WERI-Rb-1 (cell line): ENCODE measurements at regions not wholly inside any gene's neighbourhood (a gene's known extent, or its start where the extent isn't known, plus 50 kb on each side); places are given as distances from the start of the nearest gene placed in this dataset.

Experiments used
- DNase-seq: peaks from one replicate; pipeline ENCODE4 v3.0.0-alpha.2; 2020
- H3K27ac ChIP-seq: fragments of 250-450 bp; sonication (Bioruptor Pico); 2 replicates; pipeline ENCODE4 v1.5.1; 2020; ENCODE audit warnings: mild to moderate bottlenecking, moderate library complexity
- H3K27me3 ChIP-seq: fragments of 250-450 bp; sonication (Bioruptor Pico); 2 replicates; pipeline ENCODE4 v1.5.1; 2021; ENCODE audit warnings: mild to moderate bottlenecking, low read depth, moderate library complexity; ENCODE audit not compliant: insufficient read depth, severe bottlenecking
- H3K36me3 ChIP-seq: fragments of 250-450 bp; sonication (Bioruptor Pico); 2 replicates; pipeline ENCODE4 v1.5.1; 2020; ENCODE audit warnings: mild to moderate bottlenecking, moderate library complexity
- H3K4me3 ChIP-seq: 2 replicates; pipeline ENCODE4 v1.5.1; 2011; ENCODE audit warnings: low read depth, mild to moderate bottlenecking, control low read depth, low read length
- H3K9me3 ChIP-seq: fragments of 250-450 bp; sonication (Bioruptor Pico); 2 replicates; pipeline ENCODE4 v1.5.1; 2021; ENCODE audit warnings: mild to moderate bottlenecking, moderate library complexity; ENCODE audit not compliant: severe bottlenecking
- TF ChIP-seq, protein P1 (sequence below): IDR thresholded peaks from 2 replicates; pipeline ENCODE4 v1.5.1; 2011; ENCODE audit warnings: low read depth, mild to moderate bottlenecking, control low read depth, inconsistent platforms, low read length

DNA sequence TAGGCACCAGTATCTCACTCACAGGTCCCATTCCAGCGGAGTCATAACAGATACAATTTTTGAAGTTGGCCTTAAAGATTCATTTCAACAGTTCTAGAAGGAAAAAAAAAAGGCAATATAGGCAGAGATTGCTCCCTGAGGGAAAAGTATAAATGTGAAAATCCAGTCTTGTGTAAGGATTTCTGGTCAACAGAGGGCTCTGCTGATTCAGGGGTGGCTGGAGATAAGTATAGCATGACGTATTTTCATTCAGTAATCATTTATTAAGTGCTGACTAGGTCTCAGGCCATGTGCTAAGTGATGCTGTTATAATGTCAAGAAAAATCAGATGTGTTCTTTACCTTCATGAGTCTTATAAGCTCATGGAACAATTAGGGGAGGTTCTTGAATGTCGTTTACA lies 377.3 kb upstream of the MEF2C start:
- TF ChIP-seq, protein P1, sequence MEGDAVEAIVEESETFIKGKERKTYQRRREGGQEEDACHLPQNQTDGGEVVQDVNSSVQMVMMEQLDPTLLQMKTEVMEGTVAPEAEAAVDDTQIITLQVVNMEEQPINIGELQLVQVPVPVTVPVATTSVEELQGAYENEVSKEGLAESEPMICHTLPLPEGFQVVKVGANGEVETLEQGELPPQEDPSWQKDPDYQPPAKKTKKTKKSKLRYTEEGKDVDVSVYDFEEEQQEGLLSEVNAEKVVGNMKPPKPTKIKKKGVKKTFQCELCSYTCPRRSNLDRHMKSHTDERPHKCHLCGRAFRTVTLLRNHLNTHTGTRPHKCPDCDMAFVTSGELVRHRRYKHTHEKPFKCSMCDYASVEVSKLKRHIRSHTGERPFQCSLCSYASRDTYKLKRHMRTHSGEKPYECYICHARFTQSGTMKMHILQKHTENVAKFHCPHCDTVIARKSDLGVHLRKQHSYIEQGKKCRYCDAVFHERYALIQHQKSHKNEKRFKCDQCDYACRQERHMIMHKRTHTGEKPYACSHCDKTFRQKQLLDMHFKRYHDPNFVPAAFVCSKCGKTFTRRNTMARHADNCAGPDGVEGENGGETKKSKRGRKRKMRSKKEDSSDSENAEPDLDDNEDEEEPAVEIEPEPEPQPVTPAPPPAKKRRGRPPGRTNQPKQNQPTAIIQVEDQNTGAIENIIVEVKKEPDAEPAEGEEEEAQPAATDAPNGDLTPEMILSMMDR: no peak
- Histone ChIP-seq H3K4me3 (no peak overlapping the region), H3K36me3 (no peaks in the 10 kb centered on the region), H3K27ac (no peak overlapping the region), H3K27me3 (no peaks in the 10 kb centered on the region), H3K9me3 (no peaks in the 10 kb centered on the region)
- no peak for DNase-seq

DNA sequence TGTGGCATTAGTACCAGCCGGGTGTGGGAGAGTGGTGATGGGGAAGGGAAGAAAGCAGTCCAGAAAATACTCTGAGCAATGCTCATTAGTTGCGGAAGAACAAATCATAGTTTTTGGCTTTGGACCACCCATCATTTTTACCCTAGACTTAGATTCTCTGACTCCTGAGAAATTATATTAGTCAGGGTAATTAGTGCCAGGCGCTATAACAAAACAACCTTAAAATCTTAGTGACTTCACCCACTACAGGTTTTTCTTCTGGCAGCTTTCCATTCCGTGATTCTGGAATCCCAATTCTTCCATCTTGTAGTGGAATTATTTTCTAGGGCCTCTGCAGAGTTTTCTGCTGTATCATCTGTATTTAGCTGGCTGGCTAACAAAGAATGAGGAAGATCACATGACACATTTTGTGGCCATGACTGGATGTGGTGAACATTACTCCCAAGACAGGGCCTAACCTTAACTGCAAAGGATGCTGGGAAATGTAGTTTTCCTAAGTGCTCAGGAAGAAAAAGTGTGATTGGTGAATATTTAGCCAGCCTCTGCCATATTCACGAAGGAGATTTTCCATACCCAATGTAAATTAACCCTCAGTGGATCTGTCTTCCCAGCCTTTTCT lies 373.0 kb upstream of the MEF2C start:
- Histone ChIP-seq H3K9me3 (no peaks in the 10 kb centered on the region), H3K27ac (no peak overlapping the region), H3K27me3 (no peaks in the 10 kb centered on the region), H3K4me3 (no peak overlapping the region), H3K36me3 (no peaks in the 10 kb centered on the region)
- TF ChIP-seq, protein P1: no peak
- no peak for DNase-seq

DNA sequence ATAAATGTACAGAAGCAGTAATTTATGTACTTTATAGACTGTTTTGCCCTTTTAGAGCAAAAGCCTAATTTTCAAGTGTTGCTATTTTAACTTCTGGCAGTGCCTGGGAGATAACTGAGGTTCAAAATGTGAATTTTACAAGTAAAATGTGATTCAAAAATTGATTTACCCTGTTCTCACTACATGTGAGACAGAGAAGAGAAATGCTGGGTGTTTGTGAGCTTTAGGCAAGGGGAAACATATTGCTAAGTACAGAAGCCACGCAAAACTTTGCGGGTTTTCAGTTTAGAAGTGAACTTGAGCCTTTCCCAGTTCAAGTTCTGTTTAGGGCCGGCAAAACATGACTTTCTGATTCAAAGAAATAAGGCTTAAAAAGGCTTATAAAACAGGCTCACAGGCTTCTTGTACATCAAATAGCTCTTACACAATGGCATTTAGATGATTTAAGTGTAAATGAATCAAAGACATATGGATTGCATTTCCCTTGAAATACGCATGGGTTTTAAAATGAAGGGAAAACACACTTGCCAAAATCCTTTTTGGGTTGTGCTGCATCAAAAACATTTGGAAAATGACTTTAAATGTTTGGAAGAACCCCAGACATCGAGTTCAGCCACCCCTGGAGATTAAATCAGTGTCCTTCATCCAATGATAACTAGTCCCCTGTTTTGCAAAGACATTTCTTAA lies 370.8 kb upstream of the MEF2C start:
- Histone ChIP-seq H3K4me3 (no peak overlapping the region), H3K27ac (no peak overlapping the region), H3K36me3 (no peaks in the 10 kb centered on the region), H3K9me3 (no peaks in the 10 kb centered on the region), H3K27me3 (no peaks in the 10 kb centered on the region)
- no peak for DNase-seq
- TF ChIP-seq, protein P1: no peak

DNA sequence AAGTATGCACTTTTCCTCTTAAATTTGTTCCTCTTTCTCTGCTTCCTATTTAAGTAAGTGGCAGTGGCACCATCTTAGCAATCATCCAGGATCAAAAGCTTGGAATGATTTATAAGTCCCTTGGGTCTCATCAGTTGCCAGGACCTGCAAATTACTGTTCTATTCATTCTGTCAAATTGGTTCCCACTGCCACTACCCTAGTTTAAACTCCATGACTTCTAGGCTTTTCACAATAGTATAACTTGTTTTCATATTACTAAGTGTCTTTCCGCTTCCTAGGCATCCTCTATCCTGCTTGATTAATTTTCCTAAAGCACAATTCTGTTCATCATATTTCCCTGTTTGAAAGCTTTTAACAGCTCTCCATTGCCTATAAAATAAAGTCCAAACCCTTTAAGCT lies 363.9 kb upstream of the MEF2C start:
- Histone ChIP-seq H3K27me3 (no peaks in the 10 kb centered on the region), H3K4me3 (no peak overlapping the region), H3K36me3 (no peaks in the 10 kb centered on the region), H3K27ac (no peak overlapping the region), H3K9me3 (no peaks in the 10 kb centered on the region)
- no peak for DNase-seq
- TF ChIP-seq, protein P1: no peak

DNA sequence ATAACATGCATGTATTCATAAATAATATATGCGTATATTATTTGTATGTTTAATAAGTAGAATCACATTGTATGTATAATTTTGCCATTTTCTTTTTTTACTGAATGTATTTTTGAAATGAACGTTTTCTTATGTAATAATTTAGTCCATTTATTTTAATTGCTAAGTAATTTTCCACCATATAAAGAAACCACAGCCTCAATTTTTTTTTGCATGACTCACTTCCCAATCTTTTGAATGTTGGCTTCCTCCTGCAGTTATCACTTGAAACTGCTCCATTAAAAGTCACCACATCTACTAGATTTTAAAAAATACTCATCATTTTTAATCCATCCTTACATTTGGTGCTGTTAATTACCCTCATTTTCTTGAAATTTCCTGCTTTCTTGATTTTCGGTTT lies 363.3 kb upstream of the MEF2C start:
- Histone ChIP-seq H3K9me3 (no peaks in the 10 kb centered on the region), H3K27me3 (no peaks in the 10 kb centered on the region), H3K4me3 (no peak overlapping the region), H3K36me3 (no peaks in the 10 kb centered on the region), H3K27ac (no peak overlapping the region)
- DNase-seq: no peak
- TF ChIP-seq, protein P1: no peak

DNA sequence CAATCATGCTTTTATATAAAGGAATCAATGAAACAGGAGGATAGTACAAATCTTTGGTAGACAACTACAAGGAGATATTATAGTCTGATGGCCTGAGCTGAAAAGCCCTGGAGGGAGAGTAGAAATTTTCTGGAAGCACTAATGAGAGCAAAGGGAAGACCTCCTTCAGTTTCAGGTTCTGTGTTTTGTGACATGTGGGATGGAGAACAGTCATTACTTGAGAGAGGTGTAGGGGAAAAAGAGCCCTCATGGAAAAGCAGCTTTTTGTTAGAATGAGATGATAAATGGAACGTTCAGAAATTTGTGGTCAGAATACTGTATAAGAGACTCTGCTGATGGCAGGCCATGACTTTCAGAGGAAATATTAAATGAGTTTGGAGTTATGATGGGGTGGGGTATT lies 360.6 kb upstream of the MEF2C start:
- DNase-seq: no peak
- no peak overlapping the region for H3K4me3 ChIP-seq
- no peaks in the 10 kb centered on the region for H3K9me3 ChIP-seq
- H3K27ac ChIP-seq: no peak overlapping the region
- TF ChIP-seq, protein P1: no peak
- H3K36me3 ChIP-seq: no peaks in the 10 kb centered on the region
- H3K27me3 ChIP-seq: no peaks in the 10 kb centered on the region
